DMS114 treated with DMSO at 0.1 percent for 48 hours (cell line): ENCODE measurements at regions not wholly inside any gene's neighbourhood (a gene's known extent, or its start where the extent isn't known, plus 50 kb on each side); places are given as distances from the start of the nearest gene placed in this dataset.
"Not testable (repeated sequence)": the region's sequence is repeated elsewhere in the genome, so short reads cannot be mapped to it uniquely, and the experiment has no call there.

Experiments
- DNase-seq: peaks from one replicate; lab custom pipeline; 2025; ENCODE audit not compliant: unreplicated experiment; lab: John Stamatoyannopoulos, UW

DNA sequence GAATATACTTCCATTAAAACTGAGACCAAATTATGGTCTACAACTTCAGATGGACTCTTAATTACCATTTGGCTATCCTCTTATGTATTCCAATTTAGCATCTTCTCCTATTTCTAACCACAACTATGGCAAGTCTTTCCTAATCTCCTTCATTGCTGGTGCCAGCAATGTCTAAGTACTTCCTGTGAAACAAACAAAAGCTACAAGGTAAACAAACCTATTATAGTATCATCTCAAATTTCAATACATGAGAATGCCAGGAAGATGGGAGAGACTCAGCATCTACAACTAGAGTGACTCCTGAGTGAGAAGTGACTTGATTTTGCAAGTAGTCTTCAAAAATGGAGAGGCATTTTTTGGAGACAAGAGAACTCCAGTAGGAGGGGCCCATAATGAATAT is 202.9 kb upstream of the ATXN7L3B start:
- no peak for DNase-seq

DNA sequence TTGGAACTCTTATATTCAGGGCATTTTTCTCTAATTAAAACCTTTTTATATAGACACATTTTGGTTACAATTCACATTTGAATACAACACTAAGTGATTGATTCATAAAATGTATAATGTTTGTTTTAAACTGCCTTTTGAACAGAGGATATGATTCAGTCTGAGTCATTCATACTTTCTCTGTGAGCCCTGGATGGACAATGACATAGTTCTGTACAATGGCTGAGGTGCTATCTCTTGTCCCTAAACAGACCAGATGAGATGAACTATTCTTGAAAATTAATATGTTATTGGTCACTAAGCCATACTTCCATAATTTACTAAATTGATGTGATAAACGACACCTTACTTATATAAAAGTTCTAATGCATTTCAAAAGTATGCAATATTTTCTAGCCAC is 199.7 kb upstream of the ATXN7L3B start:
- DNase-seq, result no peak

DNA sequence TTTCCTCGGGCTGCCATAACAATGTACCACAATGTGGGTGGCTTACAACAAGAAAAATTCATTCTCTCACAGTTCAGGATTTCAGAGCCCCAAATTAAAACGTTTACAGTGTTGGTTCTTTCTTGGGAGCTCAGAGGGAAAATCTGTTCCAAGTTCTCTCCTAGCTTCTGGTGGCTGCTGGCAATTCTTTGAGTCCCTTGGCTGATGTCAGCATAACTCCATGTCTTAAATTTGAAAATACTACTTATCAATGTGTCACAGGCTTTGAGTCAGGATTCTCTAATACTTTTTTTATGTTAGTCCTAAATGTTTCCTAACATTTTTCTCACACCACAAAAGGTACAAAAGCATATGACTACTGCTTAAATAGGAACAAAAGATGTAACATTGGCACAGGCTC is 198.4 kb upstream of the ATXN7L3B start:
- no peak for DNase-seq

DNA sequence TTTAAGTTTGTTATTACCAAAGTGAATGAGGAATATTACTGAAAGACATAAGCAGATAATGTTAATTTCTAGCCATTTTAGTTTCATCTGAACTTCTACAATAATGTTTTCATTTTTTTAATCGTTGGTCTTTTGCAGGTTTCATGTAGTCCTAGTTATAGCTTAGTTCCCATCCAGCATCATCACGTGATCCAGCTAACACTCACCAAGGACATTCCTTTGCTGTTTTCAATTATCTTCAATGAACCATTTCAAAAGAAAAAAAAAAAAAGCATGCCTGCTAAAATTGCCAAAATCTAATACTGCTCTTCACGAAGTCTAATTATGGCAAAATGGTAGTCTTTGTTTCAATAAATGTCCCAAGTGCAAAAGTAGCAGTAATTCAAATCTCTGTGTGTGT is 187.7 kb upstream of the ATXN7L3B start:
- no peak for DNase-seq

DNA sequence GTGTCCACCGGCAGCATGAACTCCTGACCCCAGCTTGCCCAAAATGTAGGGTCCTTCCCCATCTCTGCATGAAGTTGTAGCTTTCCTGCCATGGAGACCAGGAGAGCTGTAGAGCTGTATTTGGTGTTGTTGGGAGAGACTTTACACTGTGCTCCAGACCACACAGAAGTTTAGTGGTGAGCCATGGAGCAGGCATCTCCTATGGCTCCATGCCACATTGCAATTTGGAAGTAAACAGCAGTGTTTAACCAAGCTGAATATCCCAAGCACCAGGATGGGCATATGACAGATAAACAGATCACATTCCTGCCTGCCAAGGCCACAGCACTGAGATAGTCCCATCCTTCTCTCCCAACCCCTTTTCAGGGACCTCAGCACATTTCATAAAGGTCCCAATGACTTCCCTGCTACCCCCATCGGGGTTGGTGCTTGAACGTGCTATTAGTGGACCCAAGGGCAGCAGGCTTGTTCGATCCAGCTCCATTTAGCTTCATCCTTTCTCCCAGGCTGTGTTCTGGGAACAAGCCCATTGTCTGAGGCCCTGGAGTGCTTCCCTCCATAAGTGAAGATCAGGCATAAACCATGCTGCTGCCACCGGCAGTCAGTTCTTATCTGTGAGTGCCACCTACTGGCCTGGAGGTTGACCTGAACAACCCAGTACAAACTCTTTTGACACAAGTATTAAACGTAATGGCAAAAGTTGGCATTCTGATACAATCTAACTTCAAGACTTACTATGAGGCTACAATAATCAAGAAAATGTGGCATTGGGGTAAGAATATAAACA is 172.3 kb upstream of the ATXN7L3B start:
- no peak for DNase-seq

DNA sequence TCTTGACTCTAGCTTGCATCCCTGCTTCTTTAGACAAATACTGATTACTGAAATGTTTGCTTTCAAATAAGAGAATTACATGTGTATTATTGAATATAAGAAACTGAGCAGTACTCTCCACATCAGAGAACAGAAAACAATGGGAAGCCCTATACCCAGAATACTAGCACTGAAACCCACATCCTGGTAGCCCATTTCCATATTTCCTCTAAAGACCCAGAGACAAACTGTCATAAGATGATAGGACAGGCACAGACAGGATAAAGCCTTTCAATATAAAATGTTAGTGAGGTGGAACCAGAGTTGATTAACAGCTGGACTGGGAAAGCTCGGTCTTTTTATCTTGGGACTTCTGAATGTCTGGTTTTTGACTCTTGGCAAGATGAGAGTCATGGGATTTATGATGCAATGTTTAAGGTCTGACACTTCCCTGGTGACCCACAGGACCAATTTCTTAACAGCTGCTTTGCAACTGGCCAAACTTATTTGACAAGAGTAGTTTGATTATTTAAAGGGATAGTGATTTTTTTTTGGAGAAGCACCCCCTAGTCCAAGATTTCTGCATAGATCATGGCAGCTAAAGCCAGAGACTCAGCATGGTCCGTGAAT is 166.9 kb upstream of the ATXN7L3B start:
- DNase-seq, result no peak

DNA sequence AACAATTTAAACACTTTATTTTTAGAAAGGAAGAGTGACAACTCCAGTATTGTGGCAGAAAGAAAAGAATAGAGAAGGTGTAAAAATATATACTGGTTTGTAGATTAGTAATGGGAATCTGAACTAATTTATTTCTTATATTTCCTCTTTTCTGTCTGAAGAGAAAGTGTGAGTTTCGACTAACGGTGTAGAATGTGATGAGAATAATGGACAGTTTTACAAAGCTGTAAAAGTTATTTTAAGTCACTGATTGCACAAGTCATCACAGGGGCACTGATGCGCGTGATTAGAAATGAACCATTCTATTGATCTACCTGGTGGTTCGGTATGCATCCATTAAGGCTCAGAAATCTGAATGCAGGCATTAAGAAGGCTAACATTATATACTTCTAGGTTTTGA is 158.5 kb upstream of the ATXN7L3B start:
- DNase-seq, result no peak

DNA sequence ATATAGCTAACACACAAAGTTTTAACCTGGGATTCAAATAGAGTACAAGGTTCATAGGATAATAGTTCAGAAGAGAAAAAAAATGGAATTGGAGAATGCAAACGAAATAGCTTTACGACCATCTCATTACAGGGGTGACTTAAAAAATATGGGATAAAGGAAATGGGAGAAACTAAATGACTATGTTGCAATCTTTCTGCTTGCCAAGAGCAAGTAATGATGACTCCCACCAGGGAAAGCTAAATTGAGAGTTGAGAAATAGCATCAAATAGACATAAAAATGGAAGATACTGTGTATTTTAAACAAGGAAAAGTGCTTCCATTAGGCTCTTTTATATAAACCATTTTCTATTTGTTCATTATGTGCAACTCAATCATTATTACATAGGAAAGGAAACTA is 155.7 kb upstream of the ATXN7L3B start:
- no peak for DNase-seq

DNA sequence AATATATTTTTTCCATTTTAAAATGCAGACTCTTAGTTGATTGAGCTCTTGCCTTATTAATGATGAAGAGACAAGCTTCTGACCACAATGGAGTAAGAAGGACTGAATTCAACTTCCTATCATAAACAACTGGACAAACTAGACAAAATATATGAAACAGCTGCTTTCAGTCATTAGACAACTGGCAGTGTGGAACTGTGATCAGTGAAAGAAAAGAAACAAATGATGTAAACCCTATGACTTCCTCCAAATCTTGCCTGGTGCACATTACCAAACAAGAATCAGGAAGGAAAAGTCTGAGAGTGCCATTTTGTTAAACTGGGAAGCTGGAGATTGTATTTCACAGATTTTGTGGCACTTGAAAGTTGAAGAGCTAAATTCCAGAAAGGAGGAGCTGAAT is 154.7 kb upstream of the ATXN7L3B start:
- no peak for DNase-seq

DNA sequence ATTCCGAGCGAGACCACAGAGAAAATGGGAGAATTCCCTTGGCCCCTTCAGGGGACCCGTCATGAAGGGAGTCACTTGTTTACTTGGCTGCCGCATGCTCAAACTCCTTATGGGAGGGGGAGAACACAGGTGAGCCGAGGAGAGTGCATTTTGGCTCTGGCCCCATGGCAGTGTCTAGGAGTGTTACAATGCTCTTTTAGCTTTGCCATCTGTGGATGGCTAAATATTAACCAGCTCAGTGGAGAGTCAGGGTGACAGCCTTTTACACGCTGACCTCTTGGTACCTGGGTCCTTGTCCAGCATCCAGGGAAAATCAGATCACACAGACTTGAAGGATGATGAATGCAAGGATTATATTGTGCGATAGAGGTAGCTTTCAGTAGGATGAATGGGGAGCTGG is 146.4 kb upstream of the ATXN7L3B start:
- no peak for DNase-seq

DNA sequence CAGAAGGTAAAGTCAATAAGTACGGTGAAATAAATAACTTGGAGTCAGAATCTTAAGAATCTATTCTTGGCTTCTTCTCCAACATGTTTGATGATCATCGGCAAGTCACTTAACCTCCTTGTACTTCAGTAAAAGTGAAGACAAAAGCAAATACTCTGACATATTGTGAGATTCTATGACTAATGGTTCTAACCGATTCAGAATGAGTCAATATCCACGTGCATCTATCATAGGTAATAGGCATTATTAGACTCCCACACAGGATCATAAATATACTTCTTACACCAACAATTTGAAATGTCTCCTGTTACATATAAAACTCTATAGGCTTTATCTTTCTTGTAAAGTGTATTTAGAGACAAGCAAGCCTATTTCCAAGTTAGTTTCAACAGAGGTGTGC is 144.4 kb upstream of the ATXN7L3B start:
- DNase-seq, result no peak

DNA sequence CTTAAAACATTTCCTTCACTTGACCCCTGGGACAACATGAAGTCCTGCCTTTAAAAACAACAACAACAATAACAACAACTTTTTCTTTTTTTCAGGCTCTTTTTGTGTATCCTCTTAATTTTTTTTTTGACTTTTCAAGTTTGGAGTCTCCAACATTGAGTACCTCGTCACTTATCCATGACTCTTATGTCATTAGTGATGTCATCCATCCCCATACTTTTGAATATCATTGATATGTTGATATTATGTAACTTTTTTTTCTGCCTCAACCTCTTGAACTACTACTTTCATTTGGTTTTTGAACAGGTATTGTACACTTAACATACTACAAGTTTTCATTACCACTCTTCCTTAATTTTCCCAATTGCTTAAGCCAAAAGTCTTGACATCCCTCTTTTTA is 143.0 kb upstream of the ATXN7L3B start:
- DNase-seq, result no peak

DNA sequence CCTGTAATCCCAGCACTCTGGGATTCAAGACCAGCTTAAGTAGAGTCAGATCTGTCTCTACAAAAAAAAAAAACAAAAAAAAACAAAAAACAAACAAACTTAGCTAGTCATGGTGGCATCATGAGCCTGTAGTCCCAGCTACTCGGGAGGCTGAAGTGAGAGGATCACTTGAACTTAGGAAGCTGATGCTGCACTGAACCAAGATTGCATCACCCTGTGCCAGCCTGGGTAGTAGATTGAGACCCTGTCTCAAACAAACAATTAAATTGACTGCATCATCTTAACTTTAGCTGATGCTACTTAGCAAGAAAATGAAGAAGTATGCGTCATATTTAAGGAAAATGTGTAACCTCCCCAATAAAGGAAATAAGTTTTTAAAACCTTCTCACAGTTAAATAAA is 136.6 kb upstream of the ATXN7L3B start:
- no peak for DNase-seq

DNA sequence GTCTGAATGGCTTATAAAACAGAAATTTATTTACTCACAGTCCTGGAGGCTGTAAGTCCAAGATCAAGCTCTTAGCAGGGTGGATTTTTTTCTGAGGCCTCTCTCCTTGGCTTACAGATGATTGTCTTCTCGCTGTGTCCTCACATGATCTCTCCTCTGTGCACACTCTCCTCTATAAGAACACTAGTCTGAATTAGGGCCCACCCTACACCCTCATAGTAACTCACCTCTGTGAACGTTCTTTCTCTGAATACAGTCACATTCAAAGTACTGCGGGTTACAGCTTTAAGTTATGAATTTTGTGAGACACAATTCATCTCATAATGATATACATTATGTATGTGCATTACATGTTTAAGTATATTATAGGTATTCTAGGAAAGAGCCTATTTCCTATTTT is 135.7 kb upstream of the ATXN7L3B start:
- DNase-seq, result no peak

DNA sequence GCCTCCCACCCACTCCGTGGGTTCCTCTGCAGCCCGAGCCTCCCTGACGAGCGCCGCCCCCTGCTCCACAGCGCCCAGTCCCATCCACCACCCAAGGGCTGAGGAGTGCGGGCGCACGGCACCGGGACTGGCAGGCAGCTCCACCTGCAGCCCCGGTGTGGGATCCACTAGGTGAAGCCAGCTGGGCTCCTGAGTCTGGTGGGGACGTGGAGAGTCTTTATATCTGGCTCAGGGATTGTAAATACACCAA is 134.5 kb upstream of the ATXN7L3B start:
- DNase-seq, result not testable (repeated sequence)

DNA sequence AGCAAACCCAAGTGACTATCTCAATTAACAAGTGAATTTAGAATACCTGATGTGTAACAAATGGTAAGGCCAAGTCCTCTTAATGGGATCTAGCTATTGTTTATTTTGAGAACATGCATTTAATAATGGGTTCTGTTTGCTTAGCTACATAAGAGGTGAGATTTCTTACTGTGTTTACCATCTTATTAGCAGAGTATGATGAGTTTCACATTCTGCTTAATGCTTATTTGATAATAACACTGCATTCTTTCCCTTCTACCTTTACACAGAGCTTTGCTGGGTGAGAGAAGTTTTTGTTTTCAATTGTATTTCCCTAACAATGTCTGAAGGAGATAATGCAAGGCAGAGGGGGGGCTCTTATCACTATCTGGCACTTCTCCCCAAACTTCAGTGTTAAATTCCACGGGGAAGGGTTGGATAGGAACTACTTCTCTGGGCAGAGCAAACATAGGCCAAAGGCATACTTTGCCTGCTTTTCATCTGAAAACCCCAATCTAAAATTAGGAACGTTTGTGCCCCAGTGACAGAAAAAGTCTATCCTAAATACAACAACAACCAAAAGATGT is 129.0 kb upstream of the ATXN7L3B start:
- no peak for DNase-seq

DNA sequence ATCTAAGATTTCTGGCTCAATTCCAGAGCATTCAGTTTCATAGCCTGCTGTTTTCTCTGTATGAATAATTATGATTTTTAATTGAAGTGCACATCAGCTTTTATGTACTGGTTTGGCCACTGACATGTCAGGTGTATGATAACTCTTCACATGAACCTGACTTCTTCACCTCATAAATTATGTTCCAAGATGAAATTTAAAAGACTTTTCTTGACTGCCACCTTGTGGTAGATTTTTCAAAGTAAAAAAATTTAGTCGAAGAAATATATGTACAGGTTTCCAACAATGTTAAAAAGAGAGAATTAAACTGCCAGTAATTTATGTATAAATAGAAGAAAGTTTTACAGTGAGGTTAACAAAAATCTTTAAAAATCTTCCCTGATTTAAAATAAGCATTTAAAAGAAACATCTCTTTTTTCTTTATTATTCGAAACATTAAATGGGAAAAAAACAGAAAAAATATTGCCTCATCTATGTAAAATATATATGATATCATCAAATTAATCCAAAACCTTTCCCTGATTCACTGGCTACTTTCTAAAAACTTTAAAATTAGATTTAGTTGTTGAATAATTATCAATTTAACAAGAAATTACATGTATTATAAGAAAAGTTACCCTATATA is 124.9 kb upstream of the ATXN7L3B start:
- DNase-seq, result peak; percentile 12

DNA sequence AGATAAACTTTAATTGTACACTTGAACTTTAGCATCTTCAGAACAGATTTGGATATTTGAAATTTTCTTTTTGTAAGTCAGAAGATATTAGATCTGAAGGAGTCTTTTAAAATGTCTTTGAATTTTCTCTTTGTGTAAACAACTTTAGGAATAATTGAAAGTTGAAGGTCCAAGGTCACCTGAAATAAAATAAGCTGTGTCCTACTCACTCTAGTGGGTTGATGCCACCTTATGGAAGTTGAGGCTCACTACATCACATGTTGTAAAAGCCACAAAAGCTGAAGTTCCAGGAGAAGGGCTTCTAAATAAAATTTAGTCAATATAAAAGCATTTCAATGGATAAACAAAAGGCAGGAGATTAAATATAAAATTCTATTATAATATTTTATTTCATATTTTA is 122.0 kb upstream of the ATXN7L3B start:
- peak; percentile 32 for DNase-seq

DNA sequence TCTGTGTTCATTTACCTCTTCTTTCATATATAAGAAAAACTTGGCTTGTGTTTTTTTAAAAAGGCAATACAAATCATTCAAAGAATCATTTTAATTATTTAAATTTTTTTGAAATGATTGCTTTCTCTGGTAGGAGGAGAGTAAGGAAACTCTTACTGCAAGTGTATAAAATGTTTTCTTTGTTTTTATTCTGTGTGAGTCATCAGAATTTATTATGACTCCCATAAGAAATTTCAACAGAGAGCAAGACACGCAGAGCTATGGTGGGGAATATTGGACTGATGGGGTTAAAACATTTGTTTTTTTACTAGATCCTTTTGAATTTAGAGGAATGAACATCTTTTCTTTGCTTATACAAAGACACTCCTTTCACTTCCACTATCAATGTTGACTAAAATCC is 119.1 kb upstream of the ATXN7L3B start:
- no peak for DNase-seq

DNA sequence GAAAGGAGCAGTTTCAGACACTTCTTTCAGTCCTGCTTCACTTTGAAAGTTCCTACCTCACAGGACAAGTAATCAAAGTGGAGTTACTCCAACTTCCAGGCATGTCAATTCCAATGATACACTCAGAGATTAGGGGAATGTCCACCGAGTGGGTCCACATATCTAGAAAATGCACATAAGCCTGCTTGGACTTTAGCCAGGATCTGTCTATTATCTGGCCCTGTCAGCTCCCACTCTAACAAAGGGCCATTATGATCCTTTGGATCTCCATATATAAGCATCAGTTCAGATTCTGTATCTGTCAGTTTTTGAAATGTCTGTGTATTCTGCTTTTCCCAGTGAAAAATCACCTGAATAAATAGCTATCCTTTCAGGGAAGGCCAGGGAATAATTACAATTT is 112.9 kb upstream of the ATXN7L3B start:
- no peak for DNase-seq

DNA sequence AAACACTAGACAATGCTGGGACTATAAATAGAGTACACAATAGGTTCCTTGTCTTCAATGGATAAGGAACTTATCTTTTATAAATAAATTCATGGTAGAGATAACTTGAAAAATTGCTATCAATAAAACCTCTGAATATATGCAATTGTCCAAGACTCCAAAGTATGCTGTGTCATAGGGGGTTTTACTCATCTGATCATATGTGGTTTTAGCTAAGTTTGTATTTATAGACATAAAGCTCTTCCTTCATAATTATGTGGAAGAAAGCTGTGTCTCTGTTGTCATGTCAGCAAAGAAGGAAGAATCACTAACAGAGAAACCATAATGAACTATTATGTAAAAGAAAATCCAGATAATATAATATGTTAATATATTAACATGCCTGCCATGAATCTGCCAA is 111.5 kb upstream of the ATXN7L3B start:
- no peak for DNase-seq

DNA sequence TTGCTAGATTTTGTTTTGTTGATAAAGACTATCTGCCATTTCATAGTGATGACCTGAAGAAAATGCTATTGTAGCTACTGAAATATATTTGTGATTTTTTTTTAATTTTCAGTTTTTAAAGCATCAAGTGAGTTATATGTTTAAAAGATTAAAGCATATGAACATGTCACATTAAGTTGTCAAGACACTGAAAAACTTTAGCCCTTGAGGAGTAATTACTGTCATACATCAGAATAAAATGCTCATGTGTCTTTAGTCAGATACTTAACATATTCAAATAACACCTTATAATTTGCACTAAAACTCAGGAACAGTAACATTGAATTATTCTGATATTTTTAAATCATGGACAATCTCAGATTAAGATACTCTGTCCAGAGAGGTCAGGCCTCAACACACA is 108.1 kb upstream of the ATXN7L3B start:
- DNase-seq, result no peak

DNA sequence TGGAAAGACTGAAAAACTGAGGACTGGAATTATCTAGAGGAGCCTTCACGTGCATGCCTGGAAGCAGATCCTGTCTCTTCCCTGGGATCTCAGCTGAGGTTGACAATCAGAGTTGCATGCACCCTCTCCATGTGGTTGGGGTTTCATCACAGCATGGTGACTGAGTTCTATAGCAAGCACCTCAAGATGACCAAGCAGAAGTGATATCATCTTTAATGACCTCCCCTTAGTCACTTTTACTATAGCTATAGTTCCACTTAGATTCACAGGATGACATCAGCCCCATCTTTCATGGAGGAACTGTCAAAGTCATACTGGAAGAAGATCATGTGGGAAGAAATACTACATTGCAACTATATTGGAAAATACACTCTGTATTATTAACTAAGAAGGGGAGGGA is 105.8 kb upstream of the ATXN7L3B start:
- no peak for DNase-seq
